Adipocyte (in vitro differentiated cells): ENCODE measurements at regions not wholly inside any gene's neighbourhood (a gene's known extent, or its start where the extent isn't known, plus 50 kb on each side); places are given as distances from the start of the nearest gene placed in this dataset.

Experiments used
- DNase-seq: peaks from one replicate; pipeline ENCODE4 v3.0.0-alpha.2; 2015; ENCODE audit warnings: low read depth
- H3K27me3 ChIP-seq: replicated peaks from 2 replicates; pipeline ENCODE4 v1.7.0; 2013; ENCODE audit warnings: mild to moderate bottlenecking, low read length, moderate library complexity; ENCODE audit not compliant: control insufficient read depth, insufficient read depth
- H3K36me3 ChIP-seq: 2 replicates; pipeline ENCODE4 v1.7.0; 2013; ENCODE audit warnings: low read length, mild to moderate bottlenecking, moderate library complexity; ENCODE audit not compliant: control insufficient read depth, insufficient read depth, severe bottlenecking
- H3K4me1 ChIP-seq: 2 replicates; pipeline ENCODE4 v1.7.0; 2013; ENCODE audit warnings: mild to moderate bottlenecking, low read length, moderate library complexity; ENCODE audit not compliant: control insufficient read depth, insufficient read depth
- H3K4me3 ChIP-seq: 2 replicates; pipeline ENCODE4 v1.7.0; 2013; ENCODE audit warnings: mild to moderate bottlenecking, low read length, moderate library complexity
- H3K9ac ChIP-seq: 2 replicates; pipeline ENCODE4 v1.7.0; 2013; ENCODE audit warnings: mild to moderate bottlenecking, low read length, moderate library complexity
- H3K9me3 ChIP-seq: 2 replicates; pipeline ENCODE4 v1.7.0; 2013; ENCODE audit warnings: mild to moderate bottlenecking, low read length, moderate library complexity; ENCODE audit not compliant: control insufficient read depth

GRCh38 chr12:92224685-92225331, 79.2 kb upstream of the BTG1 start:
- H3K9me3 ChIP-seq = no peaks in the 10 kb centered on the region
- peak; percentile 52 for DNase-seq
- H3K27me3 ChIP-seq = no peaks in the 10 kb centered on the region
- H3K4me1 ChIP-seq = peaks cover 20% of the 10 kb centered on the region
- H3K4me3 ChIP-seq = no peak overlapping the region
- no peaks in the 10 kb centered on the region for H3K36me3 ChIP-seq
- no peak overlapping the region for H3K9ac ChIP-seq

DNA sequence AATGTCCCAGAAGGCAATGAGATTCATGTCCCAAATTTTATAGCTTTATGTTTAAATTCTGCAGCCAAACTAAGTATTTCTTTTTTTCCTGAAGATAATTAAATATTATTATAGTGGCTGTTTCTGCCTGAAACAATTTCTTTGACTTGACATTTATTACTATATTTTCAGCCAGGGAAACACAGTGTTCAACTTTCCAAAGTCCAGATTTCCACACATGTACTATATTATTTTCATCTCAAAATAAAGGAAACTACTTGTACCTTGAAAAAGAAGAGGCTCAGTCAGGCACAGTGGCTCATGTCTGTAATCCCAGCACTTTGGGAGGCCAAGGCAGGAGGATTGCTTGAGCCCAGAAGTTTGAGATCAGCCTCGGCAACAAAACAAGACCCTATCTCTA, 77.8 kb upstream of the BTG1 start:
- no peak overlapping the region for H3K9ac ChIP-seq
- no peaks in the 10 kb centered on the region for H3K9me3 ChIP-seq
- H3K4me3 ChIP-seq = no peak overlapping the region
- no peak for DNase-seq
- no peaks in the 10 kb centered on the region for H3K27me3 ChIP-seq
- peaks cover 16% of the 10 kb centered on the region for H3K4me1 ChIP-seq
- no peaks in the 10 kb centered on the region for H3K36me3 ChIP-seq

GRCh38 chr12:92221656-92222315, 76.1 kb upstream of the BTG1 start:
- no peaks in the 10 kb centered on the region for H3K9me3 ChIP-seq
- no peak overlapping the region for H3K4me3 ChIP-seq
- no peak overlapping the region for H3K9ac ChIP-seq
- no peaks in the 10 kb centered on the region for H3K27me3 ChIP-seq
- no peaks in the 10 kb centered on the region for H3K36me3 ChIP-seq
- DNase-seq = no peak
- peaks cover 14% of the 10 kb centered on the region for H3K4me1 ChIP-seq

DNA sequence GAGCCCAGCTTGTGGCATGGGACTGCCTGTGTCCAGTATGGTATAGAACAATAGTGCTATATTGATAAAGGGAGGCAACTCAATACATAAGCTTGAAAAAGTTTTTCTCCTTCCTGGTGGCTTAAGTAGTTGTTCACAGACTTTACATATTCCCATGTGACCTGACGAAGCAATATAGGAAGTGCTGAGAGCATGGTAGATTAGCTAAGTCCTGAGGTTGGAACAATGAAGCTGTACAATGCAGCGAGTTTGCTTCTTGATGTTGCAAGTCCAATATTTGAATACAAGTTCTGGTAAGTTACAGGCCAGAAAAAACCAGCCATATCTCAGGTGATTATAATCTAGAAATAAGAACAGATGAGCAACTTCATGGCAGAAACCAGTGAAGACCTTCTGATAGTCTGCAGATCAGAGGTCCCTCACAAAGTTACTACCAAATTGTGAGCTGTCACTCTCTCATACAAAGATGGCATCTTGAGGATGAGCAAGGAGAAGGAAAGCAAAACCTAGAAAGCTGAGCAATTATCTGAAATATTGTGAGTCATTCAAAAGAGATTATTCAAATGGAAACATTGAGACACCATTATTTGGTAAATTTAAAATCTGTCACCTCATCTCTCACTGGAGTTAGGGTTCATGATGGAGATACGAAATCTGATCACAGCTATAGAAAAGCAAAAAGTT, 72.9 kb upstream of the BTG1 start:
- H3K4me1 ChIP-seq = no peaks in the 10 kb centered on the region
- no peaks in the 10 kb centered on the region for H3K36me3 ChIP-seq
- no peaks in the 10 kb centered on the region for H3K27me3 ChIP-seq
- DNase-seq = no peak
- no peaks in the 10 kb centered on the region for H3K9me3 ChIP-seq
- no peak overlapping the region for H3K9ac ChIP-seq
- H3K4me3 ChIP-seq = no peak overlapping the region

GRCh38 chr12:92216092-92216491, 70.4 kb upstream of the BTG1 start:
- Histone ChIP-seq H3K4me3 (no peak overlapping the region), H3K36me3 (no peaks in the 10 kb centered on the region), H3K9me3 (no peaks in the 10 kb centered on the region), H3K4me1 (no peaks in the 10 kb centered on the region), H3K9ac (no peak overlapping the region), H3K27me3 (no peaks in the 10 kb centered on the region)
- DNase-seq = no peak

DNA sequence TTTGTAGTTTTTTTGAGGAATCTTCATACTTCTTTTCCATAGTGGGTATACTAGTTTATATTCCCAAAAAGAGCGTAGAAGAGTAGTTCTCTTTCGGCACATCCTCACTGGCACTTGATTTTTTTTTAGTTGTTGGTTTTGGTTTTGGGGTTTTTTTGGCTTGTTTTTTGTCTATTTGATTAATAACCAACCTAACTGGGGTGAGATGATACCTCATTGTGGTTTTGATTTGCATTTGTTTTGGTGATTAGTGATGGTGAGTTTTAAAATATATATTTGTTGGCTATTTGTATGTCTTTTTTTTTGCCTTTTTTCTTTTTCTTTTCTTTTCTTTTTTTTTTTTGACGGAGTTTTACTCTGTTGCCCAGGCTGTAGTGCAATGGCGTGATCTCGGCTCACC, 69.7 kb upstream of the BTG1 start:
- no peaks in the 10 kb centered on the region for H3K27me3 ChIP-seq
- DNase-seq = no peak
- H3K36me3 ChIP-seq = no peaks in the 10 kb centered on the region
- H3K9ac ChIP-seq = no peak overlapping the region
- no peak overlapping the region for H3K4me3 ChIP-seq
- no peaks in the 10 kb centered on the region for H3K9me3 ChIP-seq
- H3K4me1 ChIP-seq = no peaks in the 10 kb centered on the region

- no peak overlapping the region for H3K4me3 ChIP-seq
- DNase-seq = no peak
- no peaks in the 10 kb centered on the region for H3K9me3 ChIP-seq
- no peaks in the 10 kb centered on the region for H3K27me3 ChIP-seq
- no peaks in the 10 kb centered on the region for H3K36me3 ChIP-seq
- H3K4me1 ChIP-seq = peaks cover 6% of the 10 kb centered on the region
- H3K9ac ChIP-seq = no peak overlapping the region
These were observed 67.5 kb upstream of the BTG1 start for GRCh38 chr12:92213166-92213565.

DNA sequence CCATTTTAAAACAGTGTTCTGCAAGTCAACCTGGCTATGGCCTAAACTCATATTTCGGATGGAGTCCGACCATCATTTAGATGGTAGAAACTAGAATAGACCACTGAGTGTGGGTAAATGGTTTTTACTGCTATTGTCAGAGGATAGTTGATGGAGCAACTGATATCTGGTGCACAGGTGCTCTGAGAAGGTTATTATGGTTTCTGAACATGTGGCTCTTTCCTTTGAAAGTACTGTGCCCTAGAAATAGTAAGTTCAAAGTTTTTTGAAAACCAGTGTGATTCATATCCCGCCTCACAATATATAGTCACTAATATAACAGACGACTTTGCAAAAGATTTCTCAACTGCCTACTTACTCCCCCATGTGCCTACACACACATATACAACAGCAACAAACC, 64.4 kb upstream of the BTG1 start:
- no peak for DNase-seq
- H3K4me1 ChIP-seq = peaks cover 9% of the 10 kb centered on the region
- H3K27me3 ChIP-seq = no peaks in the 10 kb centered on the region
- no peak overlapping the region for H3K4me3 ChIP-seq
- no peaks in the 10 kb centered on the region for H3K9me3 ChIP-seq
- no peaks in the 10 kb centered on the region for H3K36me3 ChIP-seq
- no peak overlapping the region for H3K9ac ChIP-seq

GRCh38 chr12:92208613-92209121, 63.0 kb upstream of the BTG1 start:
- Histone ChIP-seq H3K4me1 (peaks cover 9% of the 10 kb centered on the region), H3K4me3 (no peak overlapping the region), H3K9me3 (no peaks in the 10 kb centered on the region), H3K36me3 (no peaks in the 10 kb centered on the region), H3K9ac (peak overlapping the region; percentile 19), H3K27me3 (no peaks in the 10 kb centered on the region)
- no peak for DNase-seq

- peak; percentile 11 for DNase-seq
- Histone ChIP-seq H3K4me1 (peaks cover 9% of the 10 kb centered on the region), H3K9me3 (no peaks in the 10 kb centered on the region), H3K4me3 (no peak overlapping the region), H3K9ac (no peak overlapping the region), H3K36me3 (no peaks in the 10 kb centered on the region), H3K27me3 (no peaks in the 10 kb centered on the region)
These were observed 61.0 kb upstream of the BTG1 start for GRCh38 chr12:92206596-92206995.

DNA sequence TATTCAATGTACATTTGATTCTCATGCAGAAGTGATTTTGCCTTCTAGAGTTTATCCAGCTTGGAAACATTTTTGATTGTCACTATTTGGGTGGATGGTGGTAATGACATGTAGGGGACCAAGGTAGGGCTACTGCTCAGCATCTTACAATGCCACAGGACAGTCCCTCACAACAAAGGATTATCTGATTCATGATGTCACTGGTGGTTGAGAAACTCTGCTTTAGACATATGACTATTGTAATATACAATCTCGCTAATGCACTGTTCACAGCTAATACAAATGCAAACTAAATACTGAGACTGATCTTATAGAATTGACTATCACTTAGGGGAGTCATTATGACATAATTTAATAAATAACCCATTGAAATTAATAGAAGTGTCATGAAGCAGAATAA, 60.4 kb upstream of the BTG1 start:
- no peak for DNase-seq
- Histone ChIP-seq H3K27me3 (no peaks in the 10 kb centered on the region), H3K4me3 (no peak overlapping the region), H3K9me3 (no peaks in the 10 kb centered on the region), H3K9ac (no peak overlapping the region), H3K36me3 (no peaks in the 10 kb centered on the region), H3K4me1 (peaks cover 9% of the 10 kb centered on the region)
